Cardiac septum (tissue), 1 donor: ENCODE measurements at regions not wholly inside any gene's neighbourhood (a gene's known extent, or its start where the extent isn't known, plus 50 kb on each side); places are given as distances from the start of the nearest gene placed in this dataset.

Experiments used
- DNase-seq: peaks from one replicate; pipeline ENCODE4 v3.0.0-alpha.2; 2020; ENCODE audit warnings: low spot score
- intact Hi-C: fragments of 100-400 bp; cut with DNase I; formaldehyde crosslinking; loops from one replicate; pipeline ENCODE4 v1.14.0; 2022
- donor health status: DM: no; HTN: no; CAD: no.

DNA sequence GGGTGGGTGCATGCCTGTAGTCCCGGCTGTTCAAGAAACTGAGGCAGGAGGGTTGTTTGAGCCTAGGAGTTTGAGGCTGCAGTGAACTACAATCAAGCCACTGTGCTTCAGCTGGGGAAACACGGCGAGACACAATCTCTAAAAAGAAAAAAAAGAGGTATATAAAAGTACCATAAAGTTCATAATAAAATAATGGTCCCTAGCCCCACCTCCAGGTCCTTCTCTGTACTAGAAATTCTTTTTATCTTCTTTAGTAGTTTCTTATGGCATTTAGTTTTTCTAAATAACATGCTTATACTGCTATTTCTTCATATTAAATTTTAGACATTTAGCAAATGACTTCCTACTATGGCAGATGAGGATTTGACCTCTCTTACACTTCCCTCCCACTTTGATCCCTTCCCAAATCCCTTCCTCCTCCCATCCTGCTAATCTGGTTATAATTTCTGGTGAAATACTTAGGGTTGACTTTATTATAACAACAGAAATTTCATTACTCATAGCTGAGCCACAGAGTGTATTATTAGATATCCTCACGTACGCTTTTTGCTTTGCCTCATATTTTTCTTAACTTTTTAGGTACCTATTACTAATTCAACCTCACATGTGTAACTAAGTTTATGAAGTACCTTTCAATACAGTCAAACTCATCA lies 94.7 kb downstream of the SLC41A2 start:
- intact Hi-C loops, result no loop called here
- DNase-seq, result no peak

DNA sequence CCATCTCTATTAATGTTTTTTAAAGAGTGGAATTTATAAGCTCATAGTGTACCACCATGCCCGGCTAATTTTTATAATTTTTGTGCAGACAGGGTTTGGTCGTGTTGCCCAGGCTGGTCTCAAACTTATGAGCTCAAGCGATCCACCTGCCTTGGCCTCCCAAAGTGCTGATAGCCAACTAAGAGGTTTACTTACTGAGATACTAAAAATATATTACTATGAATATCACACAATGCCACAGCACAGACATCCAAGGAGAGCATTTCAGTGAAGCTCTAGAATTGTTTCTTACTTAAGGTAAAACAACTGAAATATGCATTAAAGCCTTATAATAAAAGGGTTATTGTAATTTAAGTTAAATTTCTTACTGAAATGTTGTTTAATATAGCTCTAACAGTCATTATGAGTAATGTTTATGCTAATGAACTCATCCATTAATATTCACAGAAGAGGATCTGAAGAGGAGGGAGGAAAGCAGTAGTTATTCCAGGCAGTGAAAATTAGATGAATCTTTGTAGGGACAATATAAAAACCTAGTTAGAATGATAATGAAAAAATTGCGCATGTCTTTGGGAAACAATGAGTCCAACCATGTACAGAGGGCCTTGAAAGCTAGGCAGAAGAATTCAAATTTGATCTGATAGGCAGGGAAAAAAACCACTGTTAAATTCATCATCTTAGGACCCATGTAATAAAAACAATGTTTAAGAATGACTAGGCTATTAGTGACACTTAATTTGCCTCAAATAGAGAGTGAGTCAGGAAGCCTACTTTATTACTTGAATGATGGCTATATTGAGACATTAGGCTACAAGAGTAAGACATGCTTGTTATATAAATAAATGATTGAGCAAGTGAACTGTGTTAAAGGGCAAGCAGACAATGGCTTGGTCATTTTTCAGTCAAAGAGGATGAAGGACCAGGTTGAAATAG lies 99.2 kb downstream of the SLC41A2 start:
- intact Hi-C loops, result loop anchor here (10.0 kb wide), 1 partner anchor 64 kb away; no protein-coding TSS in a partner anchor
- no peak for DNase-seq

DNA sequence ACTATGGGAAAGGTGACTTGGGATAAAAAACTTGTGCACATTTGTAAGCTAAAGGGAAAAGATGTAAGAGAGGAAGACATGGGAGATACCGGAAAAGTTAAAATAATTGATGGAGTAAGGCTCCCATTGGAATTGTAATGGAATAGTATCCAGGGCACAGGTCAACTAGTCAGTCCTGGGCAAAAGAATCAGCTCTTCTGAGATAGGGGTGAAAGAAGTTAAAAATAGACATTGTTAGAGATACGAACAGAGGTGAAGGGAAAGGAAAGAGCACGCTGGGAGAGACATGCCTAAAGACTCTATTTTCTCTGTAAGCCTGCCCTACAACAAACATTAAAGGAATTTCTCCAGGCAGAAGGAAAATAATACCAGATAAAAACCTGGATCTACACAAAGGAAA lies 101.6 kb downstream of the SLC41A2 start:
- intact Hi-C loops, result loop anchor here (10.0 kb wide), 1 partner anchor 62 kb away; no protein-coding TSS in a partner anchor
- no peak for DNase-seq

DNA sequence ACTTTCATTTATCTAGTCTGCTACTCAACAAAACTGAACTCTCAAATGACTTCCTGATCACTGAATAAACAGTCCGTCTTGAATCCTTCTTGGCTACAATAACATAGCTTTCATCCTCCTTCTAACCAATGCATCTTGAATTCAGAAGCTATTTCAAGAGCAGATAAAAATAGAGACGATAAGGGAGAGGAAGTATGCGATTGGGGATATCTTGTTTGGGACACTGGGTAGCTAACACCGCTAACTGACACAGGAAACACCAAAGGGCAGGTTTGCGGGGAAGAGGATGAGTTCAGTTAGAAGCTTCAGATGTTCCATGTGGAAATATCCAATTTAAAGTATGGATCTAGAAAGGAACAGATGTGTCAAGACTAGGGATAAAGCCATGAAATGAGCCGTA lies 102.5 kb downstream of the SLC41A2 start:
- intact Hi-C loops, result loop anchor here (10.0 kb wide), 1 partner anchor 61 kb away; no protein-coding TSS in a partner anchor
- DNase-seq, result no peak

DNA sequence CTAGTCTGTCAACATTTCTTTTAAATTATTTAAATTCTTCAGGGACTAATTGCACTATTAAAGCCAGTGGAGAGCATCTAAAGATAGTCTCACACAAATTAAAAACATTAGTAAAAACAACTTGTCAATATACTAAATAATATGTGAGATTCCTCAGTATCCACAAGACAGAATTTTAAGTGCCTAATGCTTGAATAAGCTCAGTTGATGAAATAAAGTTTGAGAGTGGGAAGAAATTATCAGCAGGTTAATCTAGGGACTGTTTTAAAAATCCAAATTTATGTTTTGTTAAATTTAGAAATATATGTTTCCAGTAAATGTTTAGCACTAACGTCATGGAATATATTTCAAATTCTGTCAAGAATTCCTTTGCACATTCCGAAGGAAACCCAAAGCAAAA lies 105.2 kb downstream of the SLC41A2 start:
- no peak for DNase-seq
- intact Hi-C loops, result loop anchor here (10.0 kb wide), 1 partner anchor 58 kb away; no protein-coding TSS in a partner anchor

DNA sequence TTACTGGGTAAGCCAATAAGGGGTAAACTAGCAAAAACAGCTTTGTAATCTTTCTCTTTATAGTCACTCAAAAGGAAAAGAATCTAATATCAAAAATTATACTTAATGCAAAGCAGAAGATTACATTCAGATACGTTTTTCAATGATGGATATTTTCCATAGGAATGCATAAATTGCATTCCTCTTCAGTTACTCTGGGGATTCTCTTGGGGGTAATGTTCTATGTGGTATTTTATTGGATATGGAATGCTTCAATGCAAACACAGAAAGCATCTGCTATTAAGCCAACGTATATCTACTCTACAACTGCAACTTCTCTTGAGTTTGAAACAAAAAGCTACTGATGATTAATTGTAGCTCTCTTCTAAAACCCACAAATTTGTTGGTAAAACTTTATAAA lies 106.0 kb downstream of the SLC41A2 start:
- no peak for DNase-seq
- intact Hi-C loops, result loop anchor here (10.0 kb wide), 1 partner anchor 57 kb away; no protein-coding TSS in a partner anchor

DNA sequence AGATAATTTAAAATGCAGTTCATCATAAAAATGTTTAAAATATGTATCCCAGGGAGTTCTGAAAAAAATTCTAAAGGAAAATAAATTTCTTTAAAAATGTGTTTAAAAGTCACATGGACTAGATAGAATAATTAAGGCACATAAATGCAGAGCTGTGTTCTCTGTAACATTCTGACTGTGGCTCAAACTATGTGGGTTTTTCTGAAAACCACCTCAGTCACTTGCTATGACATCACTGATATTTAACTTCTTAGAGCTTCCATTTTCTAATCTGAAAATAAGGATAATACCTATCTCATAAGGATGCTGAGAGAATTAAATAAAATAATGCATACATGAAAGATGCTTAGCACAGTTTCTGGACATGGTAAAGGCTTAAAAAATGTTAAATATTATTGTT lies 107.3 kb downstream of the SLC41A2 start:
- no peak for DNase-seq
- intact Hi-C loops, result loop anchor here (10.0 kb wide), 1 partner anchor 56 kb away; no protein-coding TSS in a partner anchor

DNA sequence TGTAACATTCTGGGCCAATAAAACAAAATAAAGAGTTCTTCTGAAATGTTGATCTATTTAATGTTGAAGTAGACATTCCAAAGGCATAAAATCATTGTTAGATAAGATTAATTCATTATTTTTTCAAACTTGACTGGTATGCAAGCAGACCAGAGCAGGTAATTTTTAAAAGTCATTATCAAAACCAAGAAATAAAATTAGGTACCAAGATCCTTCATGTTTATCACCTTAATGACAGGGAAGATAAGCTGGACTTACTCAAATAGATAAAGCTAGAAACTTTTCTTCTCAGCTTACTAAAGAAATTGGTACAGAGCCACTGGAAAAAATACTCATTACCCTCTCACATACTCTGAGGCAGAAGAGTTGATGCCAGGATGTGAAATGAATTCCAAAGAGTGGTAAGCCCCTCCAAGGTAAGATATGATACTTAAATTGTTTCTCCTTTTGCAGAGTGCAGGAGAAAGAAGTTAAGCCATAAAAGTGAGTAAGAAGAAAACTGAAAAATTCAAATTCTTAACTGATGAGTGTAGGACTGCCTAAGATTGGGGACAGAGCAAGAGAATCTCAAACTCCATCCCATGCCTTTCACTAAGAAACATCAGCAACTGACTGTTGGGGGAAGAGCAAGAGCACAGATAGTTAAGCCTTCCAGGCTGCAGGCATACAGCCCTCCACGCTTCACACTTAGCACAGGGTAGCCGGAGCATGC lies 111.9 kb downstream of the SLC41A2 start:
- no peak for DNase-seq
- intact Hi-C loops, result no loop called here

DNA sequence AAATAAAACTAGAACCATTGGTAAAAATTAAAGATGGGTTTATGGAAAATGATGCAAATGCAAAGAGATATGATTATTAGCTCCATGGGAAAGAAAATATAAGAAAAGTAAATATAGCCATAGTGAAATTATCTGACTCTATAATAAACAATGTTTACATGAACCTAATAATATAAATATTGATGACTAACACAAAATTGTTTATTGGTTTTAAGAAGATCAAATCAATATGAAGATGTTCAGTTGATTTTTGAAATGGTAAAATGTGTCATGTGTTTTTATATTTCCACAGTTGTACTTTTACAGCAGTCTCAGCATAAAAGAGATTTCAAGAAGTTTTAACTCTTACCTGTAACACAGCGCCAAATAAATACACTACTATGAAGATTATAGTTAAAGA lies 114.0 kb downstream of the SLC41A2 start:
- intact Hi-C loops, result no loop called here
- no peak for DNase-seq

DNA sequence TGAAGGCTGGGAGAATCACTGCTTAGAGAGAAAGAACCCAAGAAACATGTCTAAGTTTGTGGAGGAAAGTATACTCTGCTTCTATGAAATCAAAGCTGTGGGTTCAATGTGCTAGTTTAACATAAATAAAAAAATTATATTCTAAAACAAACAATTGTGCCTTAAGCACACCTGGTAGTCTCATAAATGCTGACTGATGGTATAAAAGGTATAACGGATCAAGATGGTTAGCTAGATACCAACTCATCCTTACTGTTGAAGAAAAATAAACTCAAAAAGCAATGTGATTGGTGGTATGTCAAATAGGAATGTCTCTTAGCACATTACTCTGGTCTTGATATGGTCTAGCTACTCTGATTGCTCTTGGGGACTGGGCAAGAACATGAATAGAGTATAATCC lies 117.8 kb downstream of the SLC41A2 start:
- DNase-seq, result no peak
- intact Hi-C loops, result no loop called here

DNA sequence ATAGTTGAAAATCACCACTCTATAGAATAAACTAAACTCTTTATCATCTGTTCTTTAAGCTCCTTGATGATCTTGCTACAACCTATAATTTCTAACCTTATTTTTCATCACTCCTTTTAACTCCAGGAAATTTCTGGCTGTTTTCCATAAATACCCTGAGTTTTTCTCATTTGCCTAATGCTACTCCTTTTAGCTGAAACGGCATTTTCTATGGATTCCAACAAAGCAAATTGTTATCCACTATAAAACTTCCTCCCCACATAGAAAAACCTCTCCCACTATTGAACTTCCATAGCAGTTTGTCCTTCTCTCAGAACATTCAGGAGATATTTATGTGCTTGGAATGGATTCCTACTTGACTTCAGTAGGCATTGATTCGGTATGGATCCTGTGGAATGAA lies 122.8 kb downstream of the SLC41A2 start:
- intact Hi-C loops, result no loop called here

DNA sequence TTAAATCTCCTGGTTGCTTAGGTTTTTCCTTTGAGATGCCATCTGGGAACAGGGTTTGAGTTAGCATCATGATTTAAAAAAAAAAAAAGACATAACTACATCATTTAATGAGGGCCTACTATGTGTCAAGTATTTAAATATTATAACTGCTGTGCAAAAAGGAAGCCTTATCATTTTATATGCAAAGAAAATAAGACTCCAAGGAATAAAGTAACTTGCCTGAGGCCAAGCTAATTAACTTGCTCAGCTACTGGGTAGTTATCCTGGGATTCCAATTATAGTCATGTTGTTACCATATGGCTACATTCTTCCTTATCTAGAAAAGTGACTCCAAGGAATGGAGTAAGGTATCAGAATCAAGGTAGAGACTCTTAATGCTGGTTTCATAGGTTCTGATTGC lies 123.5 kb downstream of the SLC41A2 start:
- DNase-seq, result no peak
- intact Hi-C loops, result no loop called here

More for the DNA sequence above, 122.8 kb downstream of the SLC41A2 start:
- no peak for DNase-seq

DNA sequence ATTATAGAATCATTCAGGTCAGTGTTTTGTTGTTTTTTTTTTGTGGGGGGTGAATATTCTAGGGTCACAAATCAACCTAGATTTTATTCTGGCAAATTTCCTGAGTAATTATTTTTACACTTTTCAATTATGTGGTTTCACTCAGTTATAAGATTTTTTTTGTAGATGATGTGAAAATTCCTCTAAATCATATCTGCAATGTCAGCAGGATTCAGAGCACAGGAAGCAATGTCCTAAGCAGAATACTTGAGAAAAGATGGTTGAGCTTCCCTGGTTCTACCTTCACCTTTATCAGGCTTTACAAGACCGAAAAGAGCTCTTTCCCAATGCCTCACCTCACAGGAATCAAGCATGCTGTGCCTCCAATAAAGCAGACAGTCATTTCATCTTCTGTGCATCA lies 124.3 kb downstream of the SLC41A2 start:
- DNase-seq, result no peak

DNA sequence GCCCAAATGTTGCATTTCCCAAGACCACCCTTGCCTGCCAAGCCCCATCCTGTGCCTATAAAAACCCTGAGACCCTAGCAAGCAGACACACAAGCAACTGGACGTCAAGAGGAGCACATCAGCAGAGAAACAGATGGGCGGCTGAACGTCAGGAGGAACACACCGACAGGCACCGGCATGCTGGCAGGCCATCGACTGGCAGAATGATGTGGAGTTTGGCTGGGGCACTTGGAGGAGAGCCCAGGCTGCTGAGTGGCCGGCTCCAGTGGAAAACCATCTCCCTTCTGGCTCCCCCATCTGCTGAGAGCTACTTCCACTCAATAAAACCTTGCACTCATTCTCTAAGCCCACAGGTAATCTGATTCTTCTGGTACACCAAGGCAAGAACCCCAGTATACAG lies 130.1 kb downstream of the SLC41A2 start:
- intact Hi-C loops, result no loop called here
- no peak for DNase-seq

More for the DNA sequence above, 124.3 kb downstream of the SLC41A2 start:
- intact Hi-C loops, result no loop called here

DNA sequence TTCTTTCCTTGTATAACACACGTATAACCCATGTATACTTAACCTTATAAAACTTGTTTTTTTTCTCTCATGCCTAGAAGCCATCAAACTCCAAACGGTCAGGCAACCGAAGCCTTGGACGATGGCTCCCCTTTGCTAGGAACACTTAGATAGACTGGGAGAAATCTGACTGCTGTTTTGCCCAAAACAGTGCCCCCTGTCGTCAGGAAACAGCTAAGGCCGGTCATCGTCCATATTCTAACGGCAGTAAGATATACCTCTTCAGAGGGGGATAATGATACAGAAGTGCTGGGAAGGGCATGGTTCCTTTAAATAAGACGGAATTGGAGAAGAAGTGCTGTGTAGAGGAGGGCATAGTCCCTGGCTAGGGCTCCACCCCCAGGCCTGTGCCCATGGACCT lies 130.5 kb downstream of the SLC41A2 start:
- intact Hi-C loops, result no loop called here
- DNase-seq, result no peak

DNA sequence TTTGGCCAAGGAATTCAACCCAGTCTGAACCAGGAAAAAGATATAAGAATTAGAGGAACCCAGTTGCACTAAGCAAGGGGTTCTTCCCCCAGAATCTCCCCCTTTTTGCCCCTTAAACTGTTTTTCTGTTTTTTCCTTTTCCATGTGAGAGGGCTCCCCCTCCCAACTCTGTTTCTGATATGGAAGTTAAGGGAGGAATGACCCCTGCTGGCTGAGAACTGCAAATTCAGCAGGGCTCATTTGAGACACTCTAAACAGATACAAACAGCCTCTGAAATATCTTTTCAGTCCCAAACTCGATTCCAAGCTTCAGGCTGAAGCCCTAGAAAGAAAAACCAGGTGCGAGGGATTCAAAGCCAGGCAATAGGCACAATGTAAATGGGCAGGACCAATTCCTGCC lies 132.7 kb downstream of the SLC41A2 start:
- DNase-seq, result no peak

DNA sequence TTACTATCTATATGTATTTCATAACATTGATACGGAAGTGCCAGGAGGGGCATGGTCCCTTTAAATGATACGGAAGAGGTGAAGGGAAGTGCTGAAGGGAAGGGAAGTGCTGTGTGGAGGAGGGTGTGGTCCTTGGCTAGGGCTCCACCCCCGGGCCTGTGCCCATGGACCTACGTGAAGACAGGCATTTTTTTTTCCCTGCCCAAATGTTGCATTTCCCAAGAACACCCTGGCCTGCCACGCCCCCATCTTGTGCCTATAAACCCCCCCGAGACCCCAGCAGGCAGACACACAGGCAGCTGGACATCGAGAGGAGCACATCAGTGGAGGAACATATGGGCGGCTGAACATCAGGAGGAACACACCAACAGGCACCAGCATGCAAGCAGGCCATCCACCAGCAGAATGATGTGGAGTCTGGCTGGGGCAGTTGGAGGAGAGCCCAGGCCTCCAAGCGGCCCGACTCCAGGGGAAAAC lies 134.1 kb downstream of the SLC41A2 start:
- intact Hi-C loops, result no loop called here
- no peak for DNase-seq

More for the DNA sequence above, 132.7 kb downstream of the SLC41A2 start:
- intact Hi-C loops, result no loop called here

DNA sequence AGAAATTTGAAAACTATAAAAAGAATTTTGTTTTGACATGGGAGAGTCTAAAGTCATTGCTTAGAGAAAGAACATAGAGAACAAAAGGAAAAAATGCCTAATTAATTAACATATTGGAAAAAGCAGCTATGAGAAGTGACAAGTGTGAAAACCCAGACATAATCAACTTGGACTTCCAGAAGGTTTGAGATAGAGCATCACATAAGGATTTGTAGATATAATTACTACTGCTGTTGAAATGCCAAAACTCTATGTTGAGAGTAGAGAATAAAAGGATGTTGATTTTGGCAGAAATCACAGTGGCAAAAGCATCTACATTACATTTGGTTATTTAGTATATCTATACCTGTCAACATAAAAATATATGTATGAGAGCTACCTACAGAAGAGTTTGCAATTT lies 135.1 kb downstream of the SLC41A2 start:
- intact Hi-C loops, result no loop called here
- DNase-seq, result no peak

DNA sequence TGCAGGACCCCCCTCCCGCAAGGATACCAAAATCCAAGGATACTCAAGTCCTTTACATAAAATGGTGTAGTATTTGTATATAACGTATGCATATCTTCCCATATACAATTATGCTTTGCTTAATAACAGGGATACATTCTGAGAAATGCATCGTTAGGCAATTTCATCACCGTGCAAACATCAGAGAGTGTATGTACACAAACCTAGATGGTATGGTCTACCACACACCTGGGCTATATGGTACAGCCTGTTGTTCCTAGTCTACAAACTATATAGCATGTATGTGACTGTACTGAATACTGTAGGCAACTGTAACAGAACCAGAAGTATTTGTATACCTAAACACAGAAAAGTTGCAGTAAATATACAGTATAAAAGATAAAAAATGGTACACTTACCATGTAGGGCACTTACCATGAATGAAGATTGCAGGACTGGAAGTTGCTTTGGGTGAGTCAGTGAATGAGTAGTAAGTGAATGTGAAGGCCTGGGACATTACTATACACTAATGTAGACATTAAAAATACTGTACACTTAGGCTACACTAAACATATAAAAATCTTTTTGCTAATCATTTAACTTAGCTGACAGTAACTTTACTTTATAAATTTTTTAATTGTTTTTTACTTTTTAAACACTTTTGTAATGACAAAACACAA lies 141.1 kb downstream of the SLC41A2 start:
- intact Hi-C loops, result no loop called here
- DNase-seq, result no peak
